Epidermal melanocyte (primary cell): ENCODE measurements at regions not wholly inside any gene's neighbourhood (a gene's known extent, or its start where the extent isn't known, plus 50 kb on each side); places are given as distances from the start of the nearest gene placed in this dataset.

Source experiments
- DNase-seq: peaks from one replicate; pipeline ENCODE4 v3.0.0; 2011; ENCODE audit warnings: low spot score; ENCODE audit not compliant: insufficient read length

GRCh38 chr5:109469896-109470662 lies 60.3 kb upstream of the PJA2 start:
- no peak for DNase-seq

GRCh38 chr5:109468737-109469420 lies 59.1 kb upstream of the PJA2 start:
- DNase-seq: peak; percentile 55

- DNase-seq: no peak
Measured at GRCh38 chr5:109468288-109468676, 58.5 kb upstream of the PJA2 start.

GRCh38 chr5:109467058-109467457 lies 57.3 kb upstream of the PJA2 start:
- no peak for DNase-seq
